GM18517 (cell line): ENCODE measurements at regions not wholly inside any gene's neighbourhood (a gene's known extent, or its start where the extent isn't known, plus 50 kb on each side); places are given as distances from the start of the nearest gene placed in this dataset.

Experiments used
- ATAC-seq: cut with Tn5 transposase; IDR thresholded peaks from one replicate; pipeline ENCODE4 v1.9.1; 2021; ENCODE audit warnings: mild to moderate bottlenecking, moderate library complexity; ENCODE audit not compliant: unreplicated experiment

- no peak for ATAC-seq
These were observed 302.6 kb upstream of the ADAMTS16 start for GRCh38 chr5:4837489-4838058.

DNA sequence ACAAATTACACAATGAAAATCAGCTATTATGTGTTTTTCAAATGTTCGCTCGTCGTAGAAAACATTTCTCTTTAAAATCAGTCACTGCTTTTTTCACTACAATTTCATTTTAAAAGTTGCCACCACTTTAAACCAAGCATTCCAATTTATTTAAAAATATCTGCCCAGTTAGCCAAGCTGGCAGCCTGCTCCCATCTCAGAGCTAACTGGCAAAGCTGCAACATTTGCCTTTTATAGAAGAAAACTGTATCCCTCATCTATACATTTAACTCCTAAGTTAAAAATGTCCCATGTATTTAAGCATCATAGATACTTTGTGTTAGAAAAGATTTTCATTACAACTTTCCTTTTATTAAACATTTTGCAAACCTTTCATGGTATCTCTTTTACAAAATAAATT lies 294.9 kb upstream of the ADAMTS16 start:
- no peak for ATAC-seq

DNA sequence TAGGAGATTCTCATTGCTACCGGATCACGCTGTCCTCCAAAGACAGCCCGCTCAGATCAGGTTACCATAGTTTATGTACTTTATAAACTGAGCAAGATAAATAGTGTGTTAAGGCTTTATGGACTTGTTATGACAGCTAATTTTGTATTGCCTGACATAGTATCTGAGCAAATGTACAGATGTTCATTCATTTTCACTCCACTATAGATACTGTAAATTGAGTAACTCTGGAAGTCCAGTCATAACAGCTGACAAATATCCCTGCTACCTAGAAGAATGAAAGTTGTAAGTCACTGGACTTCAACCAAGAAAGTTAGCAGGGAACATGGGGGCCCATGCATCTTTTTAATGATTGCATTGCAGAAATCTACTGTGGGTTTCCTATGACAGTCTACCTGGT lies 292.4 kb upstream of the ADAMTS16 start:
- no peak for ATAC-seq

GRCh38 chr5:4855036-4855435 lies 285.1 kb upstream of the ADAMTS16 start:
- no peak for ATAC-seq

- ATAC-seq, result no peak
These were observed 284.2 kb upstream of the ADAMTS16 start for GRCh38 chr5:4855880-4856279.

DNA sequence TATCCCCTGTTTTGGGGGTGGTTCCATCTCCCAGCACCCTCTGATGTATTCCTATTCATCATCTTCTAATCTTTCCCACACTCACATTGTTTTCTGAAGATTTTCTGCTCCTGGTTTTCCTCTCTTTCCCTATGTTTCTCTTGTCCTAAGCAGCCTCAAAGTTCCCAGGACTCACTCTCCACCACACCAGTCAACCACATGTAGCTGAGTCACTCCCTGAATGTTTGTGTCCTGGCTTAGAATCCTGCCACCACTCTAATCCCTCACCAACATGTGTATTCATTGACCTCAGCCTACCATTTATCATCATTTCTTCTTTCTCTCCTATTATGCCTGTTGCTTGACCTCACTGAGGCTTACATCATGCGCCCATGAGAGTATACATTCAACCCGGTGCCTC lies 282.4 kb upstream of the ADAMTS16 start:
- ATAC-seq, result no peak

DNA sequence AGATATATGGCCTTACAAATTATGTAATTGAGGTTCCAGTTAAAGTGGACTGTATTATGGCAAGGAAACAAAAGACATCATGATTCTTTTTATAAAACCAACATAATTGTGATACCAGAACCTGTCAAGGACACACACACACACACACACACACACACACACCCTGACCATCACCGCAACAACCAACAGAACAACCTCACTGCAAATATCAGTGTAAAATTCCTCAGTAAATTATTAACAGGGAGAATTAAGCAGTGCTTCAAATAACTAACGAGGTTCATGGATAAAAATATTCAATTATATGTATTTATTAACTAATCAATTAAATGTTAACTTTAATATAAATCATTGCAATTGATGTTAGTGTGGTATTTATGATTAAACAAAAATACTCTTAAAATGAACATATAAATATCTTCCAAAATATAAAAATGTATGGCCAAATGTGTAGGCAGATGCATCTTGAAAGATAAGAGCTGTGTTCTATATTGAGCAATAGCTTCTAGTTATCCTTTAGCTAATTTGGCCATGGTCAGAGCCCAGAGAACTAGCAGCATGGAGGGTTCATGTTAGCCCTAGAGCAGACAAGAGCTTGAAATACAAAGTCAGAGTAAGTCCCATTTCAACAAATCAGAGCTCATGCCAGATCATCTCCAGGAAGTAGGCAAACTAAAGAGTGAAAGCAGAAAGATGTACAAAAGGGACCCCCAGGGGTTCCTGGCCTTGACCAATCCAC lies 280.5 kb upstream of the ADAMTS16 start:
- ATAC-seq, result no peak

GRCh38 chr5:4860631-4861030 lies 279.5 kb upstream of the ADAMTS16 start:
- no peak for ATAC-seq

DNA sequence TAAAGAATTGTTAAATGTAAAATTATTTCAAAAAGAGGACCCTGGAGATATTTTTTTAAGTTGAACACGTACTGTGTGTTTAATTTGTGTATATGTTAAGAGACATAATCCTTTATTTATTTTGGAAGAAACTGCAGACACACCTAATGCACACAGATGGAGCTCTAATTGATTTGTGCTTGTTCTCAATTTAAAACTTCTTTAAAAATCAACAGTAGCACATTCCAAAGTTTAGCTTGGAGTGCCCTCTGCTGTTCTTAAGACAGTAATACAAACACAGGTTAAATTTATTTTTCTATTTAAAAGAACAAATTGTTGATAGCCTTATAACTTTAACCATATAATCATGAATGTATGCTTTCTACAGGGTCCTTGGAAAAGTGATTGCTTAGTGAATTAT lies 277.6 kb upstream of the ADAMTS16 start:
- ATAC-seq, result no peak

DNA sequence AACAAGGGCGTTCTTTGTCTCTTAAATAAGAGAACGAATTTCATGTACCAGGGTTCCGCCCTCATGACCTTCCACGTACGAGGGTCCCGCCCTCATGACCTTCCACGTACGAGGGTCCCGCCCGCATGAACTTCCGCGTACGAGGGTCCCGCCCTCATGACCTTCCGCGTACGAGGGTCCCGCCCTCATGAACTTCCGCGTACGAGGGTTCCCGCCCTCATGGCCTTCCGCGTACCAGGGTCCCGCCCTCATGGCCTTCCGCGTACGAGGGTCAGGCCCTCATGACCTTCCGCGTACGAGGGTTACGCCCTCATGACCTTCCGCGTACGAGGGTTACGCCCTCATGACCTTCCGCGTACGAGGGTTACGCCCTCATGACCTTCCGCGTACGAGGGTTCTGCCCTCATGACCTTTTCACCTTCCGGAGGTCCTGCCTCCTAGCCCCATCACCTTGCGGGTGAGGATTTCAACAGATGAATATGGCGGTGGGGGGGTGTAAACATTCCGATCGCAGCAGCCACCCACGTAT lies 273.9 kb upstream of the ADAMTS16 start:
- no peak for ATAC-seq

DNA sequence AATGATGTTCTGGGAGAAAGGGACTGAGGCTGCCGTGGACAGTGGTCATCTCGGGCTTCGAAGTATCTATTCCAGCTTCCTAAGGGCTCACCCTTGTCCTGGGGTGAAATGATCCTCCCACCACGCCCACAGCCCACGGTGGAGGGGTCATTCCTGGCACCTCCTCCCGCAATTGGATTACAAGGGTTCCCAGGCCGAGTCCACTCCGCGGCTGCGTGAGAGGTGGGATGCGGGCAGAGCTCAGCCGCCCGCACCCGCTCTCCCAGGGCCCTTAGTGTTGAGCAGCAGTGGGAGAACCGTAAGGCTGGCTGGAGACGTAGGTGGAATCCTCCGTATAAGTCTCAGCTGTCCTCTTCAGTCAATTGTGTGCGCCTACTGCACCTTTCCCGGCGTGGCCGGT lies 273.3 kb upstream of the ADAMTS16 start:
- no peak for ATAC-seq

DNA sequence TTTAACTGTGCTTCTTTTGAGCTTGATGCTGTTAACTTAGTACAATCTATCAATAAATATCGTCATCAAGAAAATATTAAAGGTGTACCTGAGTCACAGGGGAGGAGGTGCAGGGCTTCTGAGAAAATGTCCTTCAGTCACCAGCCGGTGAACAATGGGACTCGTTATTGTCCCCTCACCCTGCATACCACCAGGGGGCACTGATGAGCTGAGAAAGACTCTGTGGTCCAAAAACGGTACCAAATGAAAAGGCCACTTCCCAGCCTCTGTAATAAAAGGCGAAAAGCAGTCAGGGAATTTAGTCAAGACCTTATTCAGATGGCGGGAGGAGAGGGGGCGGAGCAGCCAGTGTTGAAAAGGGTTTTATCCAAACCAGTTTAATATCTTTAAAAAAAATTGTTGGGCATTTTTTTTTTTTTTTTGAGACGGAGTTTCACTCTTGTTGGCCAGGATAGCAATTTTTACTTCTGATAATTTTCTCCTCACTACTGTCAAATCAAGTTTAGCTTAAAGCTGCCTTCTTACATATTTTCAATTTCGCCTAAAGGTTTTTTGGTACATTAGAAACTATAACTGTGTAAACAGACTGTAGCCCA lies 271.9 kb upstream of the ADAMTS16 start:
- ATAC-seq, result peak; percentile 66

DNA sequence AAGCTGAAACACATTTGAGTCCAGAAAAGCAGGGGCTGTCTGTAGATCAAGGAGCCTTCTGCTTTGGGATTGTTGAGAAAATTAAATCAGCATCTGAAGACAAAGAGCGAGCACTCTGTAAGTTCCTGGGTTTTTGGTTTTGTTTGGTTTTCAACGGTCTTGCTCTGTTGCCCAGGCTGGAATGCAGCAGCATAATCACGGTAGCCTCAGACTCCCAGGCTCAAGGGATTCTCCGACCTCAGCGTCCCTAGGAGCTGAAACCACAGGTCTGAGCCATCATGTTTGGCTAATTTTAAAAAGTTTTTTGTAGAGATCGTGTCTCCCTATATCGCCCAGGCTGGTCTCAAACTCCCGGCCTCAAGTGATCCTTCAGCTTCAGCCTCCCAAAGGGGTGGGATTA lies 266.5 kb upstream of the ADAMTS16 start:
- ATAC-seq, result no peak

DNA sequence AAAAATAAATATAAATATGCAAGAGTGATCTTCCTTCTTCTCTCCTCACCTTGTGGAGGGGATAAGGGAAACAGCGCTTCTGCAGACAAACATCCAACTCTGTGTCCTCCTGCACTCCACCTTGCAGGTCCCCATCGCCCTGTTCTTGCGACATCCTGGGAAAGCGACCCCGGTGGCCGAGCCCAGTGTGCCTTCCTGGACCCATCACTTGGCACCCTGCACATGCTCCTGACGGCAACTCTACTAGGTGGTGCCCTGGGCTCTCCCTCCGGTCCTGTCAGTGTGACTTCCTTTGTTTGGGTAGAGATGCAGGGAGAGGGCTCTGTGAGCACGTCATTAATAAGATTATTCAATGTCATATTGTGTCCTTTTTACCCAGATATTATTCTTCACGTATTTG lies 266.0 kb upstream of the ADAMTS16 start:
- ATAC-seq, result no peak

GRCh38 chr5:4875942-4876341 lies 264.2 kb upstream of the ADAMTS16 start:
- ATAC-seq, result no peak

GRCh38 chr5:4876804-4877203 lies 263.3 kb upstream of the ADAMTS16 start:
- no peak for ATAC-seq

DNA sequence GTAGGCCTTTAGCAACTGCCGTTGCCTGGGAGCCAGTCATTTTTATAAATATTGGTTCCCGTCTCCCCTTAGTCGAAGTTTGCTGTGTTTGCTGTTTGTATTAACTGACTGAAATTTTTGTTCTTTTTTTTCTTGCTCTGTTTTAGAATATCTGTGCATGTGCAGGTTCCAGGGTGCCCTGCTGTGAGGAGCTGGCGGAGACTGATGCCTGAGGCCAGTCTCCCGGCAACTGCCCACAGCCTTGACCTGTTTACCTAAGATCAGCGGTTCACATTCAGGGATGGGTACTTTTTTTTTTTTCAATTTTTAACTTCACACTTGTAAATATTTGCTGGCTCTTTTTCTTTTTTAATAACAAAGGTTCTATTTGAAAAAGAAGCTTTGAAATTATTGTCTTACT lies 262.6 kb upstream of the ADAMTS16 start:
- no peak for ATAC-seq

GRCh38 chr5:4879075-4879474 lies 261.1 kb upstream of the ADAMTS16 start:
- no peak for ATAC-seq

- ATAC-seq, result no peak
These were observed 260.3 kb upstream of the ADAMTS16 start for GRCh38 chr5:4879693-4880303.

GRCh38 chr5:4880304-4880741 lies 259.8 kb upstream of the ADAMTS16 start:
- ATAC-seq, result no peak

GRCh38 chr5:4881366-4882002 lies 258.6 kb upstream of the ADAMTS16 start:
- ATAC-seq, result no peak
